HG02840 (cell line): ENCODE measurements at regions not wholly inside any gene's neighbourhood (a gene's known extent, or its start where the extent isn't known, plus 50 kb on each side); places are given as distances from the start of the nearest gene placed in this dataset.

Source experiments
- ATAC-seq: cut with Tn5 transposase; IDR thresholded peaks from one replicate; pipeline ENCODE4 v1.9.1; 2021; ENCODE audit warnings: mild to moderate bottlenecking, moderate library complexity, moderate number of reproducible peaks; ENCODE audit not compliant: unreplicated experiment, low FRiP score

DNA sequence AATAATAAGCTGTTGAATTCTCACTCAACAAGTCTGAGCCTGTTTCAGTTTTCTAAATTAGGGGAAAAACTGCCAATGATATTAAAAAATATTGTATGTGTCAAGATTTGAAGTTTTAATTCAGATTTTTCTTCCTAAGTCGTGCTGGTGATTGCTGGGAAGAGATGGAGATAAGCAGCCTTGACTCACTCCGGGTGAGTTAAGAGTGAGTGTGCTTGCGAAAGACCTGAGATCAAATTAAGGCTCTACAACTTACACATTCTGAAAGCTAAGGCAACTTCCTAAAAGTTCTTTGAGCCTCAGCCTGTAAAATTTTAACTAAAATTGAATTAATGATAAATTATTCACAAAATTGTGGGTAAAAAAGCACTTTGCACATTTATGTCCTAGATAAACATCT lies 1441.2 kb downstream of the PCDH7 start:
- ATAC-seq, result no peak

DNA sequence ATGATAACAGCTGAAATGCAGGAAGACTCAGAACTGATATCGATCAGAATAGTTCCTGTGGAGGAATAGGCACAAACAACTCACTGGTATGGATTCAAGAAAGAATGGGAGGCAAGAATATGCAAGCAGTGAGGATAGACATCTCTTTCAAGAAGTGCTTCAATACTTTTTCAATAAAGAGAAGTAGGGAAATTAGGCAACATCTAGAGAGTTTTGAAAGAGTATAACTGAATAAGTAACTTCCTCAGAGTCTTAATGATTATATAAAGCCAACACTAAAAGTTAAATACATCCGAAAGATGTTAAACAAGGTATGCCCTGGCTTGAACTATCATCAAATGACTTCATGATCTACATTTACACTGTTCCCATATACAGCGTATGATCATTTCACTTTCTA lies 1443.0 kb downstream of the PCDH7 start:
- ATAC-seq, result no peak

DNA sequence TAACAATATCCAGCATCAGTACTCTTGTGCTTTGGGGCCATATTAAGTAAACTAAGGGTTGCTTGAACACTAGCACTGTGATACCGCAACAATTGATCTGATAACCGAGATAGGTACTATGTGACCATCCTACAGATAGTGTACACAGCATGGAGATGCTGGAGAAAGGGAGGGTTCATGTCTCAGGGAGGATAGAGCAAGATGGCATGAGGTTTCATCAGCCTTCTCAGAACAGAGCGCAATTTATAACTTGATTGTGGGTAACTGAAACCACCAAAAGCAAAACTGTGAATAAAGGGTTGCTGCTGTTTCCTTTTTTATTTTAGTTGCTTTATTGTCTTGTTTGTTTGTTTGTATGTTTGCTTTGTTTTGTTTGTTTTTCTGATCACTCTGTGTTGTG lies 1449.7 kb downstream of the PCDH7 start:
- ATAC-seq, result no peak

DNA sequence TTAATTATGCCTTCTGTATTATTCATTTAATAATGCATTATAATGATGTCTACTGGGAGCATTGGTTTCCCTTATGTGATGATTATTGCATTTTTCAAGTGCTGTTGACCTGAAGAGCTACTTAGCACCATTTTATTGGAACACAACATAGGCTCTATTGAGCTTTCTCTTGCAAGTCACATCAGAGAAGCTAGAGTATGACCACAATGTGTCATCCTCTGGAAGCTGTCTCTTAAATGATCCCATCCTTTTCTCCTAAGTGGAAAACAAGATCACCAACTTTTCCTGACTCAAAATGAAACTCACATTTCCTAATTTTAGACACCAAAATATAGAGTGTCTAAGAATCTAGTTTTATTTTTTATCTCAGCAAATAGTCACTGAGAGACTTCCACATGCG lies 1451.9 kb downstream of the PCDH7 start:
- ATAC-seq, result no peak

DNA sequence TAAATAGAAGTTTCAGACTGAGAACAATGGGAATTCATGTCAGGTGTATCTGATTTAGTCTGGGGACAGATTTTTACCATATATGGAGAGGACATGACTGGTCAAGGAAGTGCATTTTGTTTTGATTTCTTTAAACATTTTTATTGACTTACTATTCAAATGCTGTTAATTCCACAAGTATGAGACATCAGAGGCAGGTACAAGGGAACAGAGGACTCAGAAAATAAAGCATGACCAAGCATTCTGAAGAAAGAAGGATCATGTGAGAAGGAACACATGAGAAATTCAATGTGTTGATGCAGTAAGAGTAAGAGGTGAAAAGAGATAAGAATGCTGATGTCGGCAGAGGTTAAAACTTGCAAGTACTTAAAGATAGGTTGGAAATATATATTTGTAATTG lies 1452.6 kb downstream of the PCDH7 start:
- no peak for ATAC-seq

DNA sequence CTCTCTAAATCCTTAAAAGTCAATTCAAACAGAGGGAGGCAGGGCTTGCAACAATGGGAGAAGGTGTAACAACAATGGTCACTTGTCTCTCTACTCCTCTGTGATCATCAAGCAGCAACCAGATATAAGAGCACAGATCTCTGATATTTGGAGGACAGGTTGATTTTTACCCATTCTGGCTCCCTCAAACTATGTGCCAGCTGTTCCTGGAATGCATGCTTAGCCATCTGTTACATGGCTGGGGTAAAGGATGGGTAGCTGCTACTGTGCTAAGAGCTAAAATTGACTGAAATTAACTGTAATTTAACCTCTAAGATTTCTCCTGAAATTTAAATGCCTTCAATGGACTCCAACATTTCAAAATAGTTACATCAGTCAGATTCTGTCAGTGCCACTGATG lies 1459.9 kb downstream of the PCDH7 start:
- no peak for ATAC-seq

DNA sequence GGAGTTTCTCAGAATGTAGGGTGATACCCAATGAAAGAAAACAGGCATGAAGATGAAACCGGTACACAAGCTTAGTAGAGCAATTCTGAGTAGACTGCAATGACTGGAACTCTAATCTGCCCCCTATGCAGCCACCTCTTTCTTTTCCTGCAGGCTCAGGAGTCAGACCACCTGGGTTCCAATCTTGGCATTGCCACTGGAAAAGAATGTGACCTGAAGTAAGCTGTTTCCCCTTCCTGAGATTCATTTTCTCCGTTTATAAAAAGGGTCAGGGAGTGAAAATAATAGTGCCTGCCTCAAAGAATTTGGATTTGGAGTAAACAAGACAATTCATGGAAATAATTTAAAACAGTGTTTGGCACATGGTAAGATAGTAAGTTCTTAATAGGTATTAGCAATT lies 1464.0 kb downstream of the PCDH7 start:
- ATAC-seq, result no peak

DNA sequence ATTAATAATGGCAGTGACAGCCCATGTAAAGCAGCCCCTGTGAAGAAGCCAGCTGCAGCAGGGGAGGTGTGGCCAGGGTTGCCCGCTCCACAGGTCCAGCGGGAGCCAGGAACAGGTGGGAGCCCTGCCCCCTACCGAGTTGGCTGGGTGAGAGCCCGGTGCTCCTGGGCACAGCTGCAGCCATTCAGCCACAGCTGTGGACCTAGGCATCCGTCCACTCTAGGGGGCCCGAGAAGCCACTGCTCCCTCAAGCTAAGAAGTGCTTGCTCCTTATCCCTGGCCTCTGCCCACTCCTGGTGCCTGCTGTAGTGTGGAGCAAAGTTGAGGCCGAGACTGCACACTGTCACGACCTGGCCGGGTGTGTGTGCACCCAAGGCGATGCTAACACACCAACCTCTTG lies 1469.0 kb downstream of the PCDH7 start:
- no peak for ATAC-seq

DNA sequence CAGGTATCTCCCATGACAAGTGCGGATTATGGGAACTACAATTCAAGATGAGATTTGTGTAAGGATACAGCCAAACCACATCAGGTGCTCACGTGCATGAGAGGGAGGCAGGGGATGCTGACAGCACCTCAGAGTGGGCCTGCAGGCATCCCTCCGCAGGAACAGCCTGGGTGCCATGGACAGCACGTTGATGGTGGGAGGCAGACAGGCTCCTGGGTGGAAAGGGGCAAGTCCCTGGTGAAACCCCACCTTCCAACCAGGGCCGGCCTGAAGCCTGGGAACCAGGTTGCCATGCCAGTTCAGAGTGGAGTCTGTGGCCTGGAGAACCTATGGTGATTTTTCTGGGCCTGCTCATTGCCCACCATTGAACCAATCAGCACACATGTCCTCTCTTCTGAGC lies 1469.6 kb downstream of the PCDH7 start:
- no peak for ATAC-seq

DNA sequence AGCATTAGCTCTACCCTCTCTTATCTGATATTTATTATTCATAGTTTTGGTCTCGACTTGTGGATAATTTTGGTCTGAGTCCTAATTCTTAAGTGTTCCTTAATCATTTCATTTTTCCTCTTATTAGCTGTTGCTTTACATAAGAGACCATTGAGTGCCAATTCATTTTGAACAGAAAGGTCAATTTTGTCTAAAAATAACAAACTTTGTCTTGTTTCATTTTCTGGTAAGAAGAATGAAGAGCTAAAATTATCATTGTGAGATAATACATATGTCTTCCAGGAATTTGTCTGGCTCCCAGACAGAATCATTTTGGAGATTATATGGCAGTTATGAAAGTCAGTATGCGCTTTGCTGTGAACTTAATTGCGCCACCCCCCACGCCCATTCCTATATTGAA lies 1471.8 kb downstream of the PCDH7 start:
- no peak for ATAC-seq

DNA sequence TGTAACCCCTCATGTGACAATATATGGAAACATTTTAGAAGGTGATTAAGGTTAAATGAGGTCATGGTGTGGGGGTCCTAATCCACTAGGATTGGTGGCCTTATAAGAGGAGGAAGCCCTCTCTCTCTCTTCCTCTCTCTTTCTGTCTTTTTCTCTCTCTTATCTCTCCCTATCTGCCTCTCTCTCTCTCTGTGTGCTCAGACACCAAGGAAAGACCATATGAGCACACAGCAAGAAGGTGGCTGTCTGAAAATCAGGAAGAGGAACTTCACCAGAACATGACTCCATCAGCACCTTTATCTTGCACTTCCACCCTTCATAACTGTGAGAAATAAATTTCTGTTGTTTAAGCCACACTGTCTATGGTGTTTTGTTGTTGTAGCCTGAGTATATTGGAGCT lies 1472.2 kb downstream of the PCDH7 start:
- no peak for ATAC-seq

DNA sequence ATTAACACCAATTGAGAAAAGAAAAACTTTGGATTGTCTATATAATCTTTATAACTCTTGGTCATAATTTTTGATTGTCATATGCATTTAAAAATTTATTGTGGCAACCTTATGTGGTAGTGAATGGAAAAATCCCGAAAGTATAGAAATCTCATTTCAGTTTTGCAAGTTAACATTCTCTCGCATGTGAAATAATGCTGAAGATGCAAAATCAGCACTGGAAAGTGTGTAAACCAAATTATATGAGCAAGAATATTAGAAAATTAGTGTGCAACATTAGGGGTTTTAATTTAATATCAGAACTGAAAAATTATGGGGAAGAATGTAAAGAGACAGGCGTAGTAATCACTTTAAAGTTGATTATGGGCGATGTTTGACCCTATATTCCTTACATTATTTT lies 1472.8 kb downstream of the PCDH7 start:
- no peak for ATAC-seq

DNA sequence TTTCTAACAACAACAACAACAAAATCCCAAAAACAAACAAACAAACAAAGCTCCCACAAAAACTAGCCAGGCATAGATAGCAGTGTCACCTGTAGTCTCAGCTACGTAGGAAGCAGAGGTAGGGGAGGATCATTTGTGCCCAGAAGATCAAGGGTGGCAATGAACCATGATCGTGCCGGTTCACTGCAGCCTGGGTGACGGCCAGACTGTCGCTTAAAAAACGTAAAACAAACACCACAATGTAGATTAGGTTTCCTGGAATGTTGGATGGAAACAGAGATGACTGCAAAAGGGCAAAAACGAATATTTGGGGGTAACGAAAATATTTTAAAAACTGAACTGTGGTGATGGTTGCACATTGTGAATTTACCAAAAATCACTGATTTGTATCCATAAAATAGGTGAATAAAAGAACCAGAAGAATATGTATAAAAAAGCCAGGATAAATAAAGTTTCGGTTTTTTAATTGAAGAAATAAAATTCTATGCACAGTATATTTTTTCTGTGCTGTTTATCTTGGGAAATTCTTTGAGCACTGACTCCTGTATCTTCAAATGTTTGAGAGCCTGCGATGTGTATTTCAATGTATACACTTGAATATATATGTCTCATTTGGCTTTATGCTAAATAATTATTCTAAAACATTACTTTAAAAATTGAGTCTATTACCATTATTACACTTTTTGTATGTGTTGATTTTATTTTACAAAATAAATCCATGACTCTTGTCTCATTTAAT lies 1477.0 kb downstream of the PCDH7 start:
- ATAC-seq, result no peak

DNA sequence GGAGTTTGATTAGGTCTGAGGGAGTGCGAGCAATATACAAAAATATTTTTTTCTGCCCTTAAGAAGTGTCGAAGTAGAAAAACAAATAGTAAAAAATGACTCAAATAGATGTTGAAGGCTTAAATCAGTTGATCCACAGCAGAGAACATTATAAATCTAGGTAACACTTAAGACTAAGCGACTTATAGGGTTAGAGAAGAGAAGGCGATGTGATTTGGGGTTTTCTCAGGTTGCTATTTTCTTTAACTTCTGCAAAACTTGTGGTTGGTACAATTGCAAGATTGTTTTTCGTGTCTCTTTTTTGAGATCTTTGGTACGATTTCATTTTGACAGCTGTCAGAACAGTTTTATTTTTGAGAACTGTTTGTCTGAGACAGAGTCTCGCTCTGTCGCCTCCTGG lies 1479.5 kb downstream of the PCDH7 start:
- no peak for ATAC-seq

DNA sequence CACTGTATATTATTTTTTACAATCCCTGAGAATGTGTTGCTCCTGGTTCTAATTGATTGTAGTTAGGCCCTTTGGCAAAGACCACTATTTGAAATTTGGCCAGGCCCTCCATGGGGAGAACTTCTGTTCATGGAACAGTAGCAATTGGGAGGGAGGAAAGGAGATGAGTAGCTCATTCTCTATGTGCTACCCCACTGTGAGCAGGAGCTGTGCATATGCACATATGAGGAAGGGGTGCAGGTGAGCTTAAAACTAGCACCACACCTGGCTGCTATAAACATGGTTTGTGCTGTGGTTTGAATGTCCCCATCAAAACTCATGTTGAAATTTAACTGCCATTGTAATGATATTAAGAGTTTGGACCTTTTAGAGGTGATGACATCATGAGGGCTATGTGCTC lies 1483.2 kb downstream of the PCDH7 start:
- no peak for ATAC-seq

DNA sequence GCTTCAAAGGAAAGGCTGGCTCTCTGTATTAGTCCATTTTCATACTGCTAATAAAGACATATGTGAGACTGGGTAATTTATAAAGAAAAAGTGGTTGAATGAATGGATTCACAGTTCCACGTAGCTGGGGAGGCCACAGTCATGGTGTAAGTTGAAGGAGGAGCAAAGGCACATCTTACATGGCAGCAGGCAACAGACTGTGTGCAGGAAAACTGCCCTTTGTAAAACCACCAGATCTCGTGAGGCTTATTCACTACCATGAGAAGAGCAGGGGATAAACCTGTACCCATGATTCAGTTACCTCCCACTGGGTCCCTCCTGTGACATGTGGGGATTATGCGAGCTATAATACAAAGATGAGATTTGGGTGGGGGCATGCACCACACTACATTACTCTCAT lies 1486.6 kb downstream of the PCDH7 start:
- no peak for ATAC-seq

DNA sequence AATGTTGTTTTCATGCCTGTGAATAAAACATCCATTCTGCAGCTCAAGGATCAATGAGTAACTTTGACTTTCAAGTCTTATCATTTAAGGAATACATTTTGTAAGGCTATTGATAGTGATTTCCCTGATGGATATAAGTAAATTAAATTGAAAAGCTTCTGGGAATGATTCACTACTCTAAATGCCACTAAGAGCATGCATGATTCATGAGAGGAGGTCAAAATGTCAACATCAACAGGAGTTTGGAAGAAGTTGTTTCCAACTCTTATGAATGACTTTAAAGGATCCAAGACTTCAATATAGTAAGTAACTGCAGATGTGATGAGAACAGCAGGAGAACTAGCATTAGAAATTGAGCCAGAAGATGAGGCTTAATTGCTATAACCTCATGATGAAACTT lies 1487.3 kb downstream of the PCDH7 start:
- no peak for ATAC-seq

DNA sequence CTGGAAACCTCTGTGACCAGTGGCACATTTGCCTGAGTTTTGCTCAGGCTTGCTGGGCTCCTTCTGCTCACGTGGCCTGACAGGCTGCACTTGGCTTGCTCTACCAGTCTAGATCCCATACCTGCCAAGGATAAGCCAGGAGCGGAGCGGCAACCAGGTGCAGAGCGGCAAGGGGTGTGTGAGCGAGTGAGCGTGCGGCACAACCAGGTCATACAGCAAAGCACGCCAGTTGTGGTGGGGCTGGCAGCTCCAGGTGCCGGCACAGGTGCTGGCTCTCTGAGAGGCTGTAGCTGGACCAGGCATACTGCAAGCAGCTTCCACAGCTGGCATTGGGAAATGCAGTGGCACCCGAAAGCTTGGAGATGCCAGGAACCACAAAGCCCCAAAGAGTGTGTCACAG lies 1495.1 kb downstream of the PCDH7 start:
- ATAC-seq, result no peak

DNA sequence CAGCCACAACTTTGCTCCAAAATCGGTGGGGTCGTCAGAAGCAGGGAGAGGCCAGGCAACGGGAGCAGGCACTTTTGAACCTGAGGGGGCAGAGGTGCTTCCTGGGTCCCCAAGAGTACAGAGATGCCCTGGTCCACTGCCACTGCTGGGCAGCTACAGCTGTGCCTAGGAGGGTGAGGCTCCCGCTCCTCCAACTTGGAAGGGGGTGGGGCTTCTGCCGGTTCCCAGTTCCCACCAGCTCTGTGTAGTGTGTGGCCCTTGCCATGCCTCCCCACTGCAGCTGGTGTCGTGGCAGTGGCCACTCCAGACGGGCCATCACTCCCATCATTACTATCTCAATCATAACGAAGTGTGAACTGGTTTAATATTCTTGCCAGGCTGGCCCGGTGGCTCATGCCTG lies 1496.3 kb downstream of the PCDH7 start:
- ATAC-seq, result no peak

DNA sequence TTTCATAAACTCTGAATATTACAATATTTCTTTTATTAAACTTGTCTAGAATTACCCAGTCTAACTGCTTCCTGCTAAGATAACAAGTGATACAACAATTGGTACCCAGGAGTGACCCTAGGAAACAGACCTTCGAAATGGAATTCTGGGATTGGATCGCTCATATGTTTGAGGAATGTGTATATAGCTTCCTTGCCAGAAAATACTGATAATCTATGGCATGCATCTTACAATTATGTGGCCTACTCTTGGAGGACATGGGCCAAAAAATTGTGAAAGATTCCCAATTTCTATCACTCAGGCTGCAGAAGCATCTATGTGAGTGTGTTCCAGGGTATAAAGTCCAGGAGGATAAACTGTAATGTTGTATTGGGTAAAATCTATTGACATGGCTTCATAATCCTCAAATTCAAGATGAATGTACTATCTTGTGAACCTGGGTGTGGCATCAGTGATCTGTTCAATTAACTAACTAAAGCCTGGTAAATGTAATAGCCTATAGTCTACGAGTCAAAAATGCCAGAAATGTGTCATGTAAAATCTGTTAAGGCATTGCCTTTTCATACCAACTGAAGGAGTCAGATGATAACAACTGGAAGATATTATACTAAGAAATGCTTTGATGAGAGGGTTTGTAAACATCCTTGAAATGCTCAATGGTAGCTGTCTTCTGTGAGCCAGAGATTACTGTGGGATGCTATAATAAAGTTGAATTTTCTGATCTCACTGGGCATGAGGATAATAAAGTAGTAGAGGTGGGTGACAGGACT lies 1499.3 kb downstream of the PCDH7 start:
- no peak for ATAC-seq

DNA sequence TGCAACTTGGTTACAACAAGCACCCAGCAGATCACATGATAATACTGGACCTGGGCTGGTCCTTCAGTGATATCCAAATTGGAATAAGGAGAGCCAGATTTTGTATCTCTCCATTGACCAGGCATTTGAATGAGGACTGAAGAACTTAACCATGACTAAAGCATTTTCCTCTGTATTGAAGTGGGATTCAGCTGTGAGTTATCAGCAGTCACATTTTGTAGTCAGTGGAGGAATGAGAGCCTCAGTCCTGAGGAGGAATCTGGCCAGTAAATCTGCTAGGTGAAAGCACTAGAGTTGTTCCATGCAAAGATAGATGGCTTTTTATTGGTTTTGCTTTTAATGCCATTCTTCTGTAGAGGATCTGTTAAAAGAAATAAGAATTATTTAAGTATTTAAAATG lies 1506.0 kb downstream of the PCDH7 start:
- ATAC-seq, result no peak

DNA sequence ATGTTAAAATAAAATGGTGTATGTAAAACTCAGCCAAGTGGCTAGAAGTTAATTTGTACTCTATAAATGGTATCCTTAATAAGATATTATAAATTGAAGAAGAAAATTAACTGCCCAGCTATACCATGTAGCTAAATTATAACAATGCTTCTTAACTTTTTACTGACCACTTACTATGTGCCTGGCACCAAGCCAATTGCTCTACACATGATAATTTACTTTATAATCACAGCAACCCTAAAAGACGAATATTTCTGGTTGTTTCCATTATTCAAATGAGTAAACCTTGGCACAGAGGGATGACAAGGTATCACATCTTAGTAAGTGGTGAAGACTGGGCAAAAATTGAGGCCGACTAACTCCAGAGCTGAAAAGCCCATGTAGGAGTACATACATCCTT lies 1506.6 kb downstream of the PCDH7 start:
- no peak for ATAC-seq
